H1 (cell line): ENCODE measurements at regions not wholly inside any gene's neighbourhood (a gene's known extent, or its start where the extent isn't known, plus 50 kb on each side); places are given as distances from the start of the nearest gene placed in this dataset.

Experiments used
- CTCF ChIA-PET: fragments of 300-600 bp; sonication (Branson Sonifier 250); formaldehyde crosslinking; loops from one replicate; lab custom pipeline; 2021; ENCODE audit not compliant: partially characterized antibody; lab: Charles Lee
- POLR2A ChIA-PET: fragments of 300-600 bp; sonication (Branson Sonifier 250); formaldehyde crosslinking; loops from one replicate; lab custom pipeline; 2021; ENCODE audit warnings: inconsistent platforms; ENCODE audit not compliant: partially characterized antibody; lab: Charles Lee
- DNase-seq, 2 experiments: peaks; one replicate each; pipeline versions ENCODE4 v3.0.0 to v3.0.0-alpha.2; 2010 to 2022; ENCODE audit warnings: low spot score in 2 of 2, low read depth in 1 of 2, mixed read lengths in 1 of 2
- FAIRE-seq: peaks from 2 replicates; lab custom pipeline; 2011; peaks lifted over from hg19 to GRCh38; lab: Jason Lieb, UNC
- H2AFZ ChIP-seq: 2 replicates; pipeline ENCODE4 v1.8.1; 2012; ENCODE audit warnings: low read length, inconsistent platforms
- H2AK5ac ChIP-seq: 2 replicates; pipeline ENCODE4 v1.6.1; 2013; ENCODE audit warnings: low read depth, low read length
- H2BK120ac ChIP-seq: replicated peaks from 2 replicates; pipeline ENCODE3; 2013; ENCODE audit warnings: low read depth, low read length, inconsistent platforms
- H2BK12ac ChIP-seq: 2 replicates; pipeline ENCODE4 v1.6.1; 2013; ENCODE audit warnings: low read depth, low read length
- H2BK15ac ChIP-seq: 2 replicates; pipeline ENCODE4 v1.6.1; 2013; ENCODE audit warnings: low read length
- H2BK20ac ChIP-seq: 2 replicates; pipeline ENCODE4 v1.6.1; 2013; ENCODE audit warnings: low read length
- H2BK5ac ChIP-seq: 2 replicates; pipeline ENCODE4 v1.6.1; 2013; ENCODE audit warnings: low read depth, low read length
- H3K14ac ChIP-seq: 2 replicates; pipeline ENCODE4 v1.6.1; 2013; ENCODE audit warnings: inconsistent platforms; ENCODE audit not compliant: insufficient read length
- H3K18ac ChIP-seq: 2 replicates; pipeline ENCODE4 v1.6.1; 2013; ENCODE audit warnings: low read length; ENCODE audit errors: extremely low read depth
- H3K23ac ChIP-seq: 2 replicates; pipeline ENCODE4 v1.6.1; 2013; ENCODE audit warnings: inconsistent platforms; ENCODE audit not compliant: insufficient read length
- H3K23me2 ChIP-seq: 2 replicates; pipeline ENCODE4 v1.6.1; 2013; ENCODE audit warnings: low read depth, low read length
- H3K27ac ChIP-seq: 2 replicates; pipeline ENCODE4 v1.6.1; 2011; ENCODE audit warnings: low read depth, low read length, inconsistent platforms
- H3K27me3 ChIP-seq, 4 experiments: replicated peaks in 1 of 4; 1 replicate in 1 of 4; 2 replicates in 3 of 4; pipeline versions ENCODE4 v1.6.1 to v1.8.1; 2011 to 2013; ENCODE audit warnings: low read length in 3 of 4, mild to moderate bottlenecking in 3 of 4, inconsistent platforms in 2 of 4, mixed read lengths in 2 of 4, moderate library complexity in 1 of 4; ENCODE audit not compliant: control insufficient read depth in 3 of 4, insufficient read depth in 3 of 4; ENCODE audit errors: extremely low read depth in 1 of 4
- H3K36me3 ChIP-seq, 4 experiments: 2 replicates each; pipeline versions ENCODE4 v1.6.1 to v1.8.1; 2011 to 2013; ENCODE audit warnings: mild to moderate bottlenecking in 4 of 4, low read length in 3 of 4, moderate library complexity in 2 of 4, control low read depth in 1 of 4, inconsistent platforms in 1 of 4; ENCODE audit not compliant: insufficient read depth in 4 of 4, control insufficient read depth in 2 of 4
- H3K4ac ChIP-seq: replicated peaks from 2 replicates; pipeline ENCODE3; 2013; ENCODE audit warnings: low read length, low read depth, mixed read lengths, inconsistent platforms; ENCODE audit not compliant: insufficient read length
- H3K4me1 ChIP-seq, 4 experiments: replicated peaks in 1 of 4; 1 replicate in 1 of 4; 2 replicates in 3 of 4; pipeline versions ENCODE4 v1.6.1 to v1.8.1; 2011 to 2013; ENCODE audit warnings: low read length in 3 of 4, inconsistent platforms in 2 of 4, mixed read lengths in 1 of 4; ENCODE audit not compliant: insufficient read depth in 4 of 4, control insufficient read depth in 3 of 4
- H3K4me2 ChIP-seq, 2 experiments: 2 replicates each; pipeline versions ENCODE4 v1.6.1 to v1.8.1; 2011 to 2013; ENCODE audit warnings: low read depth in 2 of 2, low read length in 2 of 2, control low read depth in 1 of 2, inconsistent platforms in 1 of 2, mild to moderate bottlenecking in 1 of 2; ENCODE audit not compliant: insufficient read depth in 1 of 2
- H3K4me3 ChIP-seq, 4 experiments: fragments of 200-600, 300-600 bp in 1 of 4; sonication (generic), shearing (Covaris generic), sonication (Bioruptor Twin) in 1 of 4; 2 replicates each; pipeline versions ENCODE4 v1.5.1 to v1.8.1; 2011 to 2016; ENCODE audit warnings: low read length in 4 of 4, low read depth in 3 of 4, control low read depth in 2 of 4, inconsistent platforms in 2 of 4, mild to moderate bottlenecking in 2 of 4, mixed read lengths in 1 of 4, moderate library complexity in 1 of 4; ENCODE audit not compliant: insufficient read depth in 2 of 4; ENCODE audit errors: extremely low read depth in 1 of 4
- H3K56ac ChIP-seq: replicated peaks from 2 replicates; pipeline ENCODE3; 2013; ENCODE audit warnings: low read depth, mild to moderate bottlenecking, mixed read lengths, low read length, inconsistent platforms; ENCODE audit not compliant: insufficient read length
- H3K79me1 ChIP-seq: 2 replicates; pipeline ENCODE4 v1.6.1; 2013; ENCODE audit warnings: low read depth, low read length, control low read depth
- H3K79me2 ChIP-seq, 2 experiments: 2 replicates each; pipeline versions ENCODE4 v1.6.1 to v1.8.1; 2012 to 2013; ENCODE audit warnings: low read length in 2 of 2, mild to moderate bottlenecking in 2 of 2, inconsistent platforms in 1 of 2; ENCODE audit not compliant: insufficient read depth in 2 of 2, control insufficient read depth in 1 of 2
- H3K9ac ChIP-seq, 4 experiments: replicated peaks in 1 of 4; 1 replicate in 1 of 4; 2 replicates in 3 of 4; pipeline versions ENCODE4 v1.6.1 to v1.8.1; 2011 to 2013; ENCODE audit warnings: low read depth in 3 of 4, low read length in 3 of 4, control low read depth in 2 of 4, mild to moderate bottlenecking in 2 of 4, moderate library complexity in 2 of 4, inconsistent platforms in 1 of 4; ENCODE audit errors: extremely low read depth in 1 of 4
- H3K9me3 ChIP-seq, 2 experiments: 2 replicates each; pipeline versions ENCODE4 v1.6.1 to v1.8.1; 2012 to 2013; ENCODE audit warnings: mild to moderate bottlenecking in 2 of 2, moderate library complexity in 2 of 2, control low read depth in 1 of 2, inconsistent platforms in 1 of 2, low read depth in 1 of 2, low read length in 1 of 2, mixed read lengths in 1 of 2; ENCODE audit not compliant: insufficient read depth in 2 of 2
- H4K20me1 ChIP-seq, 2 experiments: replicated peaks in 1 of 2; 2 replicates each; pipeline versions ENCODE3 to v1.8.1; 2011 to 2013; ENCODE audit warnings: inconsistent platforms in 2 of 2, low read length in 2 of 2, mild to moderate bottlenecking in 1 of 2; ENCODE audit not compliant: insufficient read depth in 2 of 2, control insufficient read depth in 1 of 2
- H4K5ac ChIP-seq: 2 replicates; pipeline ENCODE4 v1.6.1; 2013; ENCODE audit warnings: low read length, low read depth, mixed read lengths, inconsistent platforms; ENCODE audit not compliant: insufficient read length
- H4K8ac ChIP-seq: 2 replicates; pipeline ENCODE4 v1.8.0; 2013; ENCODE audit warnings: mild to moderate bottlenecking, moderate library complexity, low read length, inconsistent platforms; ENCODE audit not compliant: insufficient read depth; ENCODE audit errors: extremely low read depth
- H4K91ac ChIP-seq: replicated peaks from 2 replicates; pipeline ENCODE3; 2013; ENCODE audit warnings: low read length, mixed read lengths, inconsistent platforms; ENCODE audit not compliant: insufficient read length
- CHD1 ChIP-seq: IDR thresholded peaks from 2 replicates; pipeline ENCODE4 v1.6.1; 2012; ENCODE audit warnings: low read depth, low read length, improper control_type of control experiment
- JUND ChIP-seq: IDR thresholded peaks from 2 replicates; pipeline ENCODE4 v1.6.1; 2011; ENCODE audit warnings: mild to moderate bottlenecking, improper control_type of control experiment, low read length
- RNF2 ChIP-seq: fragments of 200-900, 300-1000 bp; sonication (generic); IDR thresholded peaks from 2 replicates; pipeline ENCODE4 v1.7.1; 2016; ENCODE audit warnings: borderline replicate concordance, low read depth, mild to moderate bottlenecking, antibody characterized with exemption, low read length; ENCODE audit not compliant: poor library complexity, severe bottlenecking; ENCODE audit errors: missing control alignments
- WGBS, 2 experiments: shearing (Covaris generic) in 1 of 2; methylation state at CpG; one replicate each; pipeline versions ENCODE4 v1.1.6 to v1.1.7; 2013 to 2015; ENCODE audit warnings: low lambda C conversion rate in 2 of 2, mixed read lengths in 2 of 2, inconsistent platforms in 1 of 2, low coverage in 1 of 2, missing lambda C conversion rate in 1 of 2; ENCODE audit not compliant: insufficient replicate concordance in 2 of 2, insufficient coverage in 1 of 2, insufficient read length in 1 of 2; ENCODE audit errors: extremely low coverage in 1 of 2, missing lambda C conversion rate in 1 of 2; 5-methylcytosine and 5-hydroxymethylcytosine counted together

DNA sequence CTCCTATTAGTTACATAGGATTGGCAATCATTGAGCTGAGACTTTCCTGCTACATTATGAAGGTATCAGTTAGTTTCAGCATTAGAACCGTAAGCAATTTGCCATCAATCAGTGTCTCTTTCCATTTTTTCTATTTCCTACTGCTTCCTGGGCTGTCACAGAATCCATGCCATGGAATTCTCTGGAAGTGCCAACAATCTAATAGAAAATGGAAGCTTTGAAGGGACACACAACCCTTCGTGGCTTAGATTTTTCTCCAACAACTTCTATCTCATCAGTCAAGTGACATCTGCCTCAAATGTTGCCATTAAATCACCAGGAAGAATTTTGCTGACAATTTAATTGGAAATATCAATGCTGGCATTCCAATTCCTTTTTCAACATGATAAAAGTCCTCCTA is 183.5 kb upstream of the PARD3B start:
- no peak overlapping the region for H3K27ac ChIP-seq
- FAIRE-seq: no peak
- no peak overlapping the region for H4K8ac ChIP-seq
- POLR2A ChIA-PET: no interaction called here
- no peak overlapping the region for H3K18ac ChIP-seq
- 89% methylated on average over 2 of the region's 2 CpGs; no CpG with 5 or more reads in 1 of the 2 experiments for WGBS, 2 experiments
- no peaks in the 10 kb centered on the region for H3K79me2 ChIP-seq
- no peak overlapping the region for H3K4me2 ChIP-seq
- no peak for DNase-seq
- no peak overlapping the region for H2BK120ac ChIP-seq
- no peak overlapping the region for H2BK20ac ChIP-seq
- H3K36me3 ChIP-seq: no peaks in the 10 kb centered on the region
- no peak overlapping the region for H3K4me3 ChIP-seq
- no peaks in the 10 kb centered on the region for H4K20me1 ChIP-seq
- no peak overlapping the region for H4K91ac ChIP-seq
- H2BK15ac ChIP-seq: no peak overlapping the region
- no peak overlapping the region for H2BK5ac ChIP-seq
- no peak overlapping the region for H2AFZ ChIP-seq
- TF ChIP-seq CHD1 (no peak), RNF2 (no peak), JUND (no peak)
- TF ChIP-seq, all 59 proteins: peak for 0
- Histone ChIP-seq H3K23ac (no peak overlapping the region), H2AK5ac (no peak overlapping the region), H4K5ac (no peak overlapping the region), H2BK12ac (no peak overlapping the region), H3K56ac (no peak overlapping the region), H3K27me3 (no peaks in the 10 kb centered on the region), H3K4ac (no peak overlapping the region), H3K79me1 (no peaks in the 10 kb centered on the region), H3K23me2 (no peaks in the 10 kb centered on the region), H3K4me1 (no peaks in the 10 kb centered on the region), H3K14ac (no peak overlapping the region), H3K9me3 (no peaks in the 10 kb centered on the region), H3K9ac (no peak overlapping the region)
- CTCF ChIA-PET: interaction anchor here (0.8 to 1.3 kb wide), 4 partner anchors 9 to 68 kb away, joined by 3 to 4 read pairs (median 4); no protein-coding TSS in a partner anchor
